HepG2 (cell line): ENCODE measurements at regions not wholly inside any gene's neighbourhood (a gene's known extent, or its start where the extent isn't known, plus 50 kb on each side); places are given as distances from the start of the nearest gene placed in this dataset.

Source experiments
- ATAC-seq: fragments of 200-7000 bp; cut with Tn5 transposase; 3 replicates; pipeline ENCODE4 v1.9.1; 2020; ENCODE audit warnings: mild to moderate bottlenecking, moderate library complexity
- BruUV-seq: library from RNA; stranded (reverse); fragments of 400-500 nt; replicated peaks from 2 replicates; lab custom pipeline; 2021; lab: Mats Ljungman, UMichigan
- CTCF ChIA-PET: fragments of 300-600 bp; formaldehyde crosslinking; extraction: SDS; loops from one replicate; lab custom pipeline; 2021; ENCODE audit warnings: low total read pairs, inconsistent platforms, low intra/inter-chr PET ratio; lab: Yijun Ruan, JAX
- POLR2A ChIA-PET: fragments of 350-600 bp; sonication (Branson Sonifier 250); formaldehyde crosslinking; loops from one replicate; lab custom pipeline; 2020; ENCODE audit warnings: antibody characterized with exemption, inconsistent platforms; lab: Yijun Ruan, JAX
- DNase-seq: peaks from one replicate; pipeline ENCODE4 v3.0.0-alpha.2; 2015; ENCODE audit warnings: low spot score
- FAIRE-seq: peaks from 3 replicates; lab custom pipeline; 2011; peaks lifted over from hg19 to GRCh38; lab: Jason Lieb, UNC
- H2AFZ ChIP-seq: one replicate; pipeline ENCODE4 v1.6.1; 2011; ENCODE audit warnings: low read length, inconsistent platforms
- H3K27ac ChIP-seq: fragments of 300-600 bp; 3 replicates; pipeline ENCODE4 v1.8.0; 2011; ENCODE audit warnings: mixed run types, mild to moderate bottlenecking, mixed read lengths, low read length, inconsistent platforms; ENCODE audit not compliant: insufficient read depth; ENCODE audit errors: extremely low read length
- H3K27me3 ChIP-seq, 2 experiments: fragments of 200-600 bp in 1 of 2; 2 replicates in 1 of 2; 3 replicates in 1 of 2; pipeline versions ENCODE4 v1.6.0 to v1.8.0; 2011; ENCODE audit warnings: low read length in 2 of 2, mild to moderate bottlenecking in 2 of 2, moderate library complexity in 2 of 2, inconsistent platforms in 1 of 2; ENCODE audit not compliant: insufficient read depth in 2 of 2, control insufficient read depth in 1 of 2
- H3K36me3 ChIP-seq, 2 experiments: fragments of 200-600 bp in 1 of 2; replicated peaks in 1 of 2; 2 replicates in 1 of 2; 3 replicates in 1 of 2; pipeline versions ENCODE4 v1.5.1 to v1.8.0; 2011; ENCODE audit warnings: low read length in 2 of 2, inconsistent platforms in 1 of 2; ENCODE audit not compliant: insufficient read depth in 2 of 2, control insufficient read depth in 1 of 2
- H3K4me1 ChIP-seq: 2 replicates; pipeline ENCODE4 v1.5.1; 2012; ENCODE audit warnings: low read length, inconsistent platforms; ENCODE audit not compliant: insufficient read depth
- H3K4me2 ChIP-seq: 2 replicates; pipeline ENCODE4 v1.6.0; 2011; ENCODE audit warnings: low read depth, low read length, inconsistent platforms
- H3K4me3 ChIP-seq, 3 experiments: fragments of 200-600 bp in 1 of 3; sonication (generic), shearing (Covaris generic) in 1 of 3; replicated peaks in 1 of 3; 2 replicates each; pipeline ENCODE4 v1.5.1; 2011 to 2016; ENCODE audit warnings: low read length in 3 of 3, inconsistent platforms in 2 of 3, low read depth in 2 of 3, mild to moderate bottlenecking in 2 of 3, control low read depth in 1 of 3, mixed read lengths in 1 of 3; ENCODE audit not compliant: insufficient read depth in 1 of 3
- H3K79me2 ChIP-seq: one replicate; pipeline ENCODE4 v1.6.1; 2011; ENCODE audit warnings: low read length, inconsistent platforms; ENCODE audit not compliant: insufficient read depth
- H3K9ac ChIP-seq: 2 replicates; pipeline ENCODE4 v1.6.0; 2011; ENCODE audit warnings: mild to moderate bottlenecking, low read depth, low read length, inconsistent platforms; ENCODE audit not compliant: insufficient read depth
- H3K9me3 ChIP-seq: 2 replicates; pipeline ENCODE4 v1.5.1; 2012; ENCODE audit warnings: mild to moderate bottlenecking, low read length
- H4K20me1 ChIP-seq: 2 replicates; pipeline ENCODE4 v1.6.0; 2011; ENCODE audit warnings: inconsistent platforms, mild to moderate bottlenecking, low read length, moderate library complexity; ENCODE audit not compliant: insufficient read depth
- ARID4A ChIP-seq: sonication (generic); formaldehyde crosslinking; IDR thresholded peaks from 2 replicates; pipeline ENCODE4 v1.5.0; 2020; ENCODE audit warnings: mild to moderate bottlenecking, missing genetic modification reagents, borderline replicate concordance
- FOXJ3 ChIP-seq: sonication (generic); formaldehyde crosslinking; IDR thresholded peaks from 2 replicates; pipeline ENCODE4 v1.4.0; 2020; ENCODE audit warnings: missing genetic modification reagents, mild to moderate bottlenecking, borderline replicate concordance
- GTF2F1 ChIP-seq: fragments of 150-350 bp; IDR thresholded peaks from 2 replicates; pipeline ENCODE4 v1.6.1; 2014; ENCODE audit warnings: low read length
- JUN ChIP-seq: sonication (generic); formaldehyde crosslinking; IDR thresholded peaks from 2 replicates; pipeline ENCODE4 v1.4.0; 2020; ENCODE audit warnings: mild to moderate bottlenecking, missing genetic modification reagents
- MED13 ChIP-seq: sonication (generic); formaldehyde crosslinking; IDR thresholded peaks from 2 replicates; pipeline ENCODE4 v1.5.0; 2020; ENCODE audit warnings: missing genetic modification reagents
- MTERF4 ChIP-seq: sonication (generic); formaldehyde crosslinking; IDR thresholded peaks from 2 replicates; pipeline ENCODE4 v1.8.0; 2023; ENCODE audit warnings: mild to moderate bottlenecking, missing genetic modification reagents
- ZNF230 ChIP-seq: sonication (generic); formaldehyde crosslinking; IDR thresholded peaks from 2 replicates; pipeline ENCODE4 v1.4.0; 2020; ENCODE audit warnings: mild to moderate bottlenecking, missing genetic modification reagents
- ZNF275 ChIP-seq: sonication (generic); formaldehyde crosslinking; IDR thresholded peaks from 2 replicates; pipeline ENCODE4 v1.8.0; 2022; ENCODE audit warnings: missing genetic modification reagents, mild to moderate bottlenecking, inconsistent platforms, borderline replicate concordance
- ZNF777 ChIP-seq: sonication (generic); formaldehyde crosslinking; IDR thresholded peaks from 2 replicates; pipeline ENCODE4 v1.4.0; 2020; ENCODE audit warnings: missing genetic modification reagents
- ZNF878 ChIP-seq: sonication (generic); formaldehyde crosslinking; IDR thresholded peaks from 2 replicates; pipeline ENCODE4 v1.8.1; 2023; ENCODE audit warnings: mild to moderate bottlenecking, missing genetic modification reagents, moderate library complexity
- WGBS: methylation state at CpG from one replicate; pipeline ENCODE4 v1.1.6; 2017; ENCODE audit warnings: low lambda C conversion rate; 5-methylcytosine and 5-hydroxymethylcytosine counted together
- in situ Hi-C: cut with HindIII; loops from 2 replicates; pipeline ENCODE4 v1.10.0; 2017; ENCODE audit warnings: low pct_unique_long_range_greater_than_20kb; ENCODE audit not compliant: extremely low pct_ligation_motif_present
- intact Hi-C: fragments of 100-400 bp; cut with micrococcal nuclease; formaldehyde crosslinking; loops from one replicate; pipeline ENCODE4 v1.10.0; 2022; ENCODE audit not compliant: unreplicated experiment

- H3K27me3 ChIP-seq, result no peaks in the 10 kb centered on the region
- H3K4me2 ChIP-seq, result no peak overlapping the region
- no peaks in the 10 kb centered on the region for H3K4me1 ChIP-seq
- POLR2A ChIA-PET, result no interaction called here
- intact Hi-C loops (no loop called here), in situ Hi-C loops (no loop called here)
- H3K79me2 ChIP-seq, result no peaks in the 10 kb centered on the region
- no peak for DNase-seq
- no peak overlapping the region for H3K9ac ChIP-seq
- no peaks in the 10 kb centered on the region for H3K36me3 ChIP-seq
- 44% methylated on average over 10 of the region's 10 CpGs for WGBS
- no peaks in the 10 kb centered on the region for H3K9me3 ChIP-seq
- TF ChIP-seq ZNF878 (no peak), ZNF275 (no peak), JUN (CRISPR knock-in tag) (no peak), GTF2F1 (no peak), ZNF777 (CRISPR knock-in tag) (no peak)
- TF ChIP-seq, all 625 proteins: peak for 0
- CTCF ChIA-PET, result no interaction called here
- Histone ChIP-seq H4K20me1 (no peaks in the 10 kb centered on the region), H3K27ac (no peak overlapping the region), H2AFZ (no peak overlapping the region), H3K4me3 (no peak overlapping the region)
- ATAC-seq, result no peak
- no TSS peak for BruUV-seq
- FAIRE-seq, result no peak
Measured at GRCh38 chr10:43816351-43817321, 168.0 kb upstream of the ZNF32 start.

- CTCF ChIA-PET, result no interaction called here
- no TSS peak for BruUV-seq
- Histone ChIP-seq H4K20me1 (no peaks in the 10 kb centered on the region), H3K27ac (no peak overlapping the region), H3K9ac (no peak overlapping the region), H3K36me3 (no peaks in the 10 kb centered on the region), H2AFZ (no peak overlapping the region), H3K79me2 (no peaks in the 10 kb centered on the region), H3K9me3 (no peaks in the 10 kb centered on the region), H3K27me3 (no peaks in the 10 kb centered on the region), H3K4me2 (no peak overlapping the region), H3K4me3 (no peak overlapping the region), H3K4me1 (no peaks in the 10 kb centered on the region)
- intact Hi-C loops (no loop called here), in situ Hi-C loops (no loop called here)
- no peak for ATAC-seq
- no peak for DNase-seq
- POLR2A ChIA-PET, result no interaction called here
- no peak for FAIRE-seq
- WGBS, result 42% methylated on average over 2 of the region's 2 CpGs
- TF ChIP-seq MED13 (CRISPR knock-in tag), result no peak
- no peak for TF ChIP-seq ARID4A (CRISPR knock-in tag)
- no peak for TF ChIP-seq MTERF4
- TF ChIP-seq FOXJ3 (CRISPR knock-in tag), result no peak
- no peak for TF ChIP-seq ZNF230
Measured at GRCh38 chr10:43815181-43815885, 166.7 kb upstream of the ZNF32 start.
